Ishikawa (cell line): ENCODE measurements at regions not wholly inside any gene's neighbourhood (a gene's known extent, or its start where the extent isn't known, plus 50 kb on each side); places are given as distances from the start of the nearest gene placed in this dataset.

Experiments used
- CEBPB ChIP-seq: IDR thresholded peaks from 2 replicates; pipeline ENCODE4 v1.6.1; 2012
- EP300 ChIP-seq: IDR thresholded peaks from 2 replicates; pipeline ENCODE4 v1.6.1; 2012; ENCODE audit warnings: borderline replicate concordance
- FOXM1 ChIP-seq: IDR thresholded peaks from 2 replicates; pipeline ENCODE4 v1.6.1; 2012; ENCODE audit warnings: low read depth, borderline replicate concordance
- MAX ChIP-seq: IDR thresholded peaks from 2 replicates; pipeline ENCODE4 v1.6.1; 2012
- NFIC ChIP-seq: IDR thresholded peaks from 2 replicates; pipeline ENCODE4 v1.6.1; 2012
- RAD21 ChIP-seq: IDR thresholded peaks from 2 replicates; pipeline ENCODE4 v1.6.1; 2012; ENCODE audit warnings: low read depth
- REST ChIP-seq: IDR thresholded peaks from 2 replicates; pipeline ENCODE4 v1.6.1; 2012; ENCODE audit warnings: low read depth, mild to moderate bottlenecking
- TAF1 ChIP-seq: IDR thresholded peaks from 2 replicates; pipeline ENCODE4 v1.6.1; 2012; ENCODE audit warnings: low read depth, mild to moderate bottlenecking
- TCF12 ChIP-seq: IDR thresholded peaks from 2 replicates; pipeline ENCODE4 v1.6.1; 2012; ENCODE audit warnings: low read depth
- YY1 ChIP-seq: IDR thresholded peaks from 2 replicates; pipeline ENCODE4 v1.6.1; 2012; ENCODE audit warnings: low read depth
- ZBTB7A ChIP-seq: IDR thresholded peaks from 2 replicates; pipeline ENCODE4 v1.6.1; 2012; ENCODE audit warnings: low read depth

GRCh38 chr7:131673576-131673975, 117.1 kb upstream of the PODXL start:
- TF ChIP-seq NFIC (no peak), MAX (no peak), ZBTB7A (no peak), TAF1 (no peak), YY1 (no peak), RAD21 (no peak), TCF12 (no peak), FOXM1 (no peak), CEBPB (no peak), REST (no peak), EP300 (no peak)
